Keratinocyte (primary cell): ENCODE measurements at regions not wholly inside any gene's neighbourhood (a gene's known extent, or its start where the extent isn't known, plus 50 kb on each side); places are given as distances from the start of the nearest gene placed in this dataset.

Source experiments
- DNase-seq: peaks from one replicate; pipeline ENCODE4 v3.0.0-alpha.2; 2011; ENCODE audit warnings: low read depth, missing footprints, low spot score
- FAIRE-seq: peaks from 2 replicates; lab custom pipeline; 2011; peaks lifted over from hg19 to GRCh38; lab: Jason Lieb, UNC
- H2AFZ ChIP-seq: 2 replicates; pipeline ENCODE4 v1.6.0; 2012; ENCODE audit warnings: low read length, control low read depth, inconsistent platforms; ENCODE audit not compliant: control insufficient read depth
- H3K27ac ChIP-seq: 2 replicates; pipeline ENCODE4 v1.5.1; 2011; ENCODE audit warnings: low read length; ENCODE audit not compliant: control insufficient read depth, insufficient read depth
- H3K27me3 ChIP-seq: 3 replicates; pipeline ENCODE4 v1.6.0; 2011; ENCODE audit warnings: low read length; ENCODE audit not compliant: control insufficient read depth, insufficient read depth; ENCODE audit errors: extremely low read depth
- H3K36me3 ChIP-seq, 2 experiments: 2 replicates in 1 of 2; 3 replicates in 1 of 2; pipeline ENCODE4 v1.5.1; 2011; ENCODE audit warnings: low read length in 2 of 2, mild to moderate bottlenecking in 1 of 2; ENCODE audit not compliant: control insufficient read depth in 2 of 2, insufficient read depth in 2 of 2; ENCODE audit errors: extremely low read depth in 1 of 2
- H3K4me1 ChIP-seq: 3 replicates; pipeline ENCODE4 v1.5.1; 2011; ENCODE audit warnings: low read length; ENCODE audit not compliant: control insufficient read depth, insufficient read depth; ENCODE audit errors: extremely low read depth
- H3K4me2 ChIP-seq: 3 replicates; pipeline ENCODE4 v1.6.0; 2011; ENCODE audit warnings: low read depth, low read length; ENCODE audit not compliant: control insufficient read depth, insufficient read depth; ENCODE audit errors: extremely low read depth
- H3K4me3 ChIP-seq, 3 experiments: fragments of 200-600 bp in 1 of 3; sonication (generic) in 1 of 3; 2 replicates in 2 of 3; 3 replicates in 1 of 3; pipeline ENCODE4 v1.5.1; 2011 to 2016; ENCODE audit warnings: low read length in 3 of 3, mild to moderate bottlenecking in 3 of 3, control low read depth in 2 of 3, inconsistent platforms in 1 of 3, low read depth in 1 of 3, mixed read lengths in 1 of 3, mixed run types in 1 of 3, moderate library complexity in 1 of 3; ENCODE audit not compliant: control insufficient read depth in 2 of 3, insufficient read depth in 2 of 3; ENCODE audit errors: extremely low read depth in 1 of 3
- H3K79me2 ChIP-seq: 2 replicates; pipeline ENCODE4 v1.6.0; 2012; ENCODE audit warnings: low read length; ENCODE audit not compliant: control insufficient read depth, insufficient read depth
- H3K9ac ChIP-seq: 3 replicates; pipeline ENCODE4 v1.6.0; 2011; ENCODE audit warnings: low read length; ENCODE audit not compliant: control insufficient read depth, insufficient read depth; ENCODE audit errors: extremely low read depth
- H3K9me1 ChIP-seq: 3 replicates; pipeline ENCODE4 v1.6.0; 2011; ENCODE audit warnings: low read length; ENCODE audit not compliant: control insufficient read depth, insufficient read depth; ENCODE audit errors: extremely low read depth
- H3K9me3 ChIP-seq: 2 replicates; pipeline ENCODE4 v1.5.1; 2012; ENCODE audit warnings: low read depth, low read length; ENCODE audit not compliant: control insufficient read depth
- H4K20me1 ChIP-seq: 3 replicates; pipeline ENCODE4 v1.6.0; 2011; ENCODE audit warnings: low read length; ENCODE audit not compliant: control insufficient read depth, insufficient read depth; ENCODE audit errors: extremely low read depth
- EZH2 ChIP-seq: IDR thresholded peaks from one replicate; pipeline ENCODE4 v1.6.1; 2012; ENCODE audit warnings: inconsistent platforms, mild to moderate bottlenecking, low read length, moderate library complexity
- dilution Hi-C: fragments of 300-500 bp; cut with MboI; formaldehyde crosslinking; loops from one replicate; pipeline ENCODE4 v1.7.0; 2020; ENCODE audit warnings: low sequenced_read_pairs; ENCODE audit not compliant: extremely low pct_ligation_motif_present
- TF ChIP-seq, protein P1 (sequence below), 3 experiments: IDR thresholded peaks in 1 of 3; conservative IDR thresholded peaks in 1 of 3; optimal IDR thresholded peaks in 1 of 3; 2 replicates in 2 of 3; 3 replicates in 1 of 3; pipeline versions ENCODE3 to v1.5.1; 2011; ENCODE audit warnings: low read length in 3 of 3, mild to moderate bottlenecking in 3 of 3, moderate library complexity in 2 of 3, control low read depth in 1 of 3, inconsistent platforms in 1 of 3; ENCODE audit not compliant: insufficient read depth in 2 of 3; ENCODE audit errors: extremely low read depth in 1 of 3

DNA sequence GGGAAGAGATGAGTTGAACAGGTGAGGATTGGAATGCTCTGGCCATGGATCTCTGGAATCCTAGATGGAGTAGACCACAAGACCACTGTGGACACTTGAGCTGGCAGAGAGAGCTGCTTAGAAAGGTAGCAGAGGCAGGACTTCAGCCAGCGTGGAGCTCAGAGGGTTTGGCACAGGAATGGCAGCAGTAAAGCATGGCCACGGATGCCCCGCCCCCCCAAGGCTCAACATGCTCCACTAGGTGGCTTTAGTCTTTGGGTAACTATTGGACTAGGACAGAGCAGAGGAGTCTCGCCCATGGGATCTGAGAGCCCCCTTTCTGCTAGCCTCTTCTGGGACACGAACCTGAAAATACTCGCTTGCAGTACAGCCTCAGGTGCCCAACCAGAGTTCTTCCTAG, 150.1 kb upstream of the NEIL3 start:
- dilution Hi-C loops: no loop called here
- TF ChIP-seq EZH2: no peak
- TF ChIP-seq, protein P1, sequence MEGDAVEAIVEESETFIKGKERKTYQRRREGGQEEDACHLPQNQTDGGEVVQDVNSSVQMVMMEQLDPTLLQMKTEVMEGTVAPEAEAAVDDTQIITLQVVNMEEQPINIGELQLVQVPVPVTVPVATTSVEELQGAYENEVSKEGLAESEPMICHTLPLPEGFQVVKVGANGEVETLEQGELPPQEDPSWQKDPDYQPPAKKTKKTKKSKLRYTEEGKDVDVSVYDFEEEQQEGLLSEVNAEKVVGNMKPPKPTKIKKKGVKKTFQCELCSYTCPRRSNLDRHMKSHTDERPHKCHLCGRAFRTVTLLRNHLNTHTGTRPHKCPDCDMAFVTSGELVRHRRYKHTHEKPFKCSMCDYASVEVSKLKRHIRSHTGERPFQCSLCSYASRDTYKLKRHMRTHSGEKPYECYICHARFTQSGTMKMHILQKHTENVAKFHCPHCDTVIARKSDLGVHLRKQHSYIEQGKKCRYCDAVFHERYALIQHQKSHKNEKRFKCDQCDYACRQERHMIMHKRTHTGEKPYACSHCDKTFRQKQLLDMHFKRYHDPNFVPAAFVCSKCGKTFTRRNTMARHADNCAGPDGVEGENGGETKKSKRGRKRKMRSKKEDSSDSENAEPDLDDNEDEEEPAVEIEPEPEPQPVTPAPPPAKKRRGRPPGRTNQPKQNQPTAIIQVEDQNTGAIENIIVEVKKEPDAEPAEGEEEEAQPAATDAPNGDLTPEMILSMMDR (optimal IDR thresholded peaks at IDR 0.05 in 1 of 3, IDR thresholded peaks at IDR 0.05 in 1 of 3, conservative IDR thresholded peaks at IDR 0.05 in 1 of 3; ENCODE audit: extremely low read depth in 1 of 3, insufficient read depth in 2 of 3, low read length in 3 of 3): no peak
- DNase-seq (no peak), FAIRE-seq (no peak)
- Histone ChIP-seq H4K20me1 (no peaks in the 10 kb centered on the region), H3K9ac (no peak overlapping the region), H2AFZ (no peak overlapping the region), H3K4me2 (no peak overlapping the region), H3K9me1 (no peaks in the 10 kb centered on the region), H3K79me2 (no peaks in the 10 kb centered on the region), H3K9me3 (no peaks in the 10 kb centered on the region), H3K36me3 (no peaks in the 10 kb centered on the region), H3K4me1 (no peaks in the 10 kb centered on the region), H3K27me3 (peaks cover 6% of the 10 kb centered on the region), H3K4me3 (no peak overlapping the region), H3K27ac (no peak overlapping the region)

DNA sequence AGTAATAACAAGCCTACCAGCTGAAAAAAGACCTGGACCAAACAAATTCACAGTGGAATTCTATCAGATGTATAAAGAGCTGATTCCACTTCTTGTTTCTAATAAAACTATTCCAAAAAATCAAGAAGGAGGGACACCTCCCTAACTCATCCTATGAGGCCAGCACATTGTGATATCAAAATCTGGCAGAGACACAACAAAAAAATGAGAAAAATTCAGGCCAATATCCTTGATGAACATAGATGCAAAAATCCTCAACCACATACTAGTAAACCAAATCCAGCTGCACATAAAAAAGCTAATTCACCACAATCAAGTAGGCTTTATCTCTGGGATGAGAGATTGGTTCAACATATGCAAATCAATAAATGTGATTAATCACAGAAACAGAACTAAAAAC, 147.9 kb upstream of the NEIL3 start:
- Histone ChIP-seq H3K79me2 (no peaks in the 10 kb centered on the region), H3K9me3 (no peaks in the 10 kb centered on the region), H3K27ac (no peak overlapping the region), H3K9me1 (no peaks in the 10 kb centered on the region), H3K36me3 (no peaks in the 10 kb centered on the region), H3K4me3 (no peak overlapping the region), H3K4me1 (no peaks in the 10 kb centered on the region), H3K9ac (no peak overlapping the region), H2AFZ (no peak overlapping the region), H4K20me1 (no peaks in the 10 kb centered on the region), H3K27me3 (peaks cover 6% of the 10 kb centered on the region), H3K4me2 (no peak overlapping the region)
- DNase-seq (no peak), FAIRE-seq (no peak)
- dilution Hi-C loops: no loop called here
- TF ChIP-seq, protein P1 (optimal IDR thresholded peaks at IDR 0.05 in 1 of 3, IDR thresholded peaks at IDR 0.05 in 1 of 3, conservative IDR thresholded peaks at IDR 0.05 in 1 of 3; ENCODE audit: extremely low read depth in 1 of 3, insufficient read depth in 2 of 3, low read length in 3 of 3): no peak
- no peak for TF ChIP-seq EZH2
